ENCODE measurements at regions not wholly inside any gene's neighbourhood (a gene's known extent, or its start where the extent isn't known, plus 50 kb on each side); places are given as distances from the start of the nearest gene placed in this dataset.

- TF ChIP-seq CTCF (IDR thresholded peaks at IDR 0.05; ENCODE audit: low read depth, low read length), result no peak
- no peak for DNase-seq (ENCODE audit: low read depth in 2 of 2)
Observed at GRCh38 chr11:29959488-29959887, 57.3 kb downstream of the KCNA4 start.

GRCh38 chr11:29957431-29957830, 59.4 kb downstream of the KCNA4 start:
- TF ChIP-seq CTCF (IDR thresholded peaks at IDR 0.05; ENCODE audit: low read depth, low read length), result no peak
- no peak overlapping the region for H3K4me3 ChIP-seq (replicated peaks in 1 of 2; ENCODE audit: low read depth in 2 of 2, low read length in 2 of 2)
- DNase-seq (ENCODE audit: low read depth in 2 of 2), result no peak

More at GRCh38 chr11:29959488-29959887, 57.3 kb downstream of the KCNA4 start:
- no peak overlapping the region for H3K4me3 ChIP-seq (replicated peaks in 1 of 2; ENCODE audit: low read depth in 2 of 2, low read length in 2 of 2)

- no peak for TF ChIP-seq CTCF (IDR thresholded peaks at IDR 0.05; ENCODE audit: low read depth, low read length)
- no peak for DNase-seq (ENCODE audit: low read depth in 2 of 2)
- H3K4me3 ChIP-seq (replicated peaks in 1 of 2; ENCODE audit: low read depth in 2 of 2, low read length in 2 of 2), result no peak overlapping the region
Observed at GRCh38 chr11:29956076-29956556, 60.7 kb downstream of the KCNA4 start.

GRCh38 chr11:29943347-29943746, 73.5 kb downstream of the KCNA4 start:
- no peak for DNase-seq (ENCODE audit: low read depth in 2 of 2)
- no peak for TF ChIP-seq CTCF (IDR thresholded peaks at IDR 0.05; ENCODE audit: low read depth, low read length)
- H3K4me3 ChIP-seq (replicated peaks in 1 of 2; ENCODE audit: low read depth in 2 of 2, low read length in 2 of 2), result no peak overlapping the region

- peak in 1 of 2 donors; percentile 1 for DNase-seq (ENCODE audit: low read depth in 2 of 2)
- H3K4me3 ChIP-seq (replicated peaks in 1 of 2; ENCODE audit: low read depth in 2 of 2, low read length in 2 of 2), result no peak overlapping the region
- no peak for TF ChIP-seq CTCF (IDR thresholded peaks at IDR 0.05; ENCODE audit: low read depth, low read length)
Observed at GRCh38 chr11:29937526-29937925, 79.3 kb downstream of the KCNA4 start.

GRCh38 chr11:29934115-29934638, 82.7 kb downstream of the KCNA4 start:
- TF ChIP-seq CTCF (IDR thresholded peaks at IDR 0.05; ENCODE audit: low read depth, low read length), result no peak
- DNase-seq (ENCODE audit: low read depth in 2 of 2), result no peak
- H3K4me3 ChIP-seq (replicated peaks in 1 of 2; ENCODE audit: low read depth in 2 of 2, low read length in 2 of 2), result no peak overlapping the region

- no peak for DNase-seq (ENCODE audit: low read depth in 2 of 2)
- no peak overlapping the region for H3K4me3 ChIP-seq (replicated peaks in 1 of 2; ENCODE audit: low read depth in 2 of 2, low read length in 2 of 2)
- no peak for TF ChIP-seq CTCF (IDR thresholded peaks at IDR 0.05; ENCODE audit: low read depth, low read length)
Observed at GRCh38 chr11:29916040-29916439, 100.8 kb downstream of the KCNA4 start.
